ENCODE measurements at regions not wholly inside any gene's neighbourhood (a gene's known extent, or its start where the extent isn't known, plus 50 kb on each side); places are given as distances from the start of the nearest gene placed in this dataset.

- no peaks in the 10 kb centered on the region for H3K27me3 ChIP-seq (ENCODE audit: control insufficient read depth, insufficient read depth, low read length)
- peak overlapping the region; percentile 79 for H3K23ac ChIP-seq (ENCODE audit: low read depth, low read length)
- in situ Hi-C loops (cut with MboI; ENCODE audit: low sequenced_read_pairs) (loop anchor here (25.0 kb wide), 1 partner anchor 132 kb away; the partner anchor contains the start of gene SMAD6), intact Hi-C loops (cut with micrococcal nuclease) (loop anchor here (5.0 kb wide), 1 partner anchor 42 kb away; no protein-coding TSS in a partner anchor), dilution Hi-C loops (cut with HindIII; ENCODE audit: low sequenced_read_pairs, unreplicated experiment) (no loop called here)
- H2BK120ac ChIP-seq (ENCODE audit: low read depth, low read length): peak overlapping the region; percentile 69; the same call in 1 of the 2 replicates
- H3K4ac ChIP-seq (ENCODE audit: low read depth, low read length): peak overlapping the region; percentile 87
- H4K91ac ChIP-seq (ENCODE audit: insufficient read depth, low read depth, low read length): peak overlapping the region; percentile 92
- no peak for TF ChIP-seq POLR2A (IDR thresholded peaks at IDR 0.05; ENCODE audit: low read depth, low read length)
- no peak for TF ChIP-seq USF2 (IDR thresholded peaks at IDR 0.05; ENCODE audit: low read depth, low read length)
- TF ChIP-seq ELK1 (IDR thresholded peaks at IDR 0.05; ENCODE audit: borderline replicate concordance, low read depth, low read length): no peak
- no peak for TF ChIP-seq BHLHE40 (IDR thresholded peaks at IDR 0.05; ENCODE audit: low read depth, low read length)
- peaks cover 24% of the 10 kb centered on the region for H3K9me1 ChIP-seq (ENCODE audit: insufficient read depth, low read length)
- ChIA-PET POLR2A (ENCODE audit: unreplicated experiment) (no interaction called here), CTCF (interaction anchor here (0.6 kb wide), 1 partner anchor 91 kb away, joined by 3 read pairs; no protein-coding TSS in a partner anchor)
- peak overlapping the region; percentile 93 for H2AK5ac ChIP-seq (ENCODE audit: low read depth, low read length)
- WGBS, 2 experiments (ENCODE audit: extremely low coverage in 2 of 2, insufficient read length in 1 of 2): 90% methylated on average over 3 of the region's 8 CpGs; no CpG with 5 or more reads in 1 of the 2 experiments
- ATAC-seq (ENCODE audit: low read depth) (no peak), DNase-seq (no peak)
- no peak overlapping the region for H4K5ac ChIP-seq (ENCODE audit: low read depth, low read length)
- peaks cover 26 to 67% of the 10 kb centered on the region in 2 experiments for H3K79me1 ChIP-seq (ENCODE audit: low read depth in 1 of 2, low read length in 2 of 2)
- H2BK15ac ChIP-seq (ENCODE audit: low read depth, low read length): peak overlapping the region; percentile 68; the same call in 1 of the 3 replicates
- H2BK20ac ChIP-seq (ENCODE audit: low read depth, low read length): peak overlapping the region; percentile 50
- H3K14ac ChIP-seq (replicated peaks; ENCODE audit: low read depth, low read length): no peak overlapping the region
- no peak overlapping the region for H2BK5ac ChIP-seq (ENCODE audit: low read depth, low read length, poor library complexity, severe bottlenecking)
- no peak overlapping the region for H3K4me2 ChIP-seq (ENCODE audit: low read depth, low read length)
- no peak overlapping the region for H3K27ac ChIP-seq (ENCODE audit: insufficient read depth, low read length)
- H2AFZ ChIP-seq (replicated peaks; ENCODE audit: low read length, poor library complexity): no peak overlapping the region
- no peak overlapping the region for H3K4me3 ChIP-seq (ENCODE audit: insufficient read depth, low read depth, low read length)
- H3K18ac ChIP-seq (ENCODE audit: low read depth, low read length): no peak overlapping the region
- H4K8ac ChIP-seq (ENCODE audit: low read depth in 2 of 2, low read length in 2 of 2): peak overlapping the region in 1 of 2 experiments; percentile 30; a peak in 1 of 4 replicates
- H3K36me3 ChIP-seq (ENCODE audit: control insufficient read depth, insufficient read depth, low read length): peaks cover 1% of the 10 kb centered on the region; the same call in 1 of the 2 replicates
- H3K9ac ChIP-seq (ENCODE audit: low read depth, low read length): no peak overlapping the region
- H3K56ac ChIP-seq (ENCODE audit: extremely low read depth, insufficient read depth, low read length): no peak overlapping the region
- no peaks in the 10 kb centered on the region for H3K9me3 ChIP-seq (ENCODE audit: control insufficient read depth, insufficient read depth, low read length)
- no peaks in the 10 kb centered on the region; the same call in 1 of the 2 replicates for H4K20me1 ChIP-seq (ENCODE audit: insufficient read depth, low read length)
- no TSS peak for BruUV-seq (replicated peaks)
- H3K4me1 ChIP-seq (ENCODE audit: control insufficient read depth, insufficient read depth, low read length): peaks cover 27% of the 10 kb centered on the region
- H2AK9ac ChIP-seq (replicated peaks; ENCODE audit: low read depth, low read length, poor library complexity): no peak overlapping the region
Observed at GRCh38 chr15:66844041-66844746, 142.2 kb downstream of the SMAD6 start.
